HepG2 (cell line): ENCODE measurements at regions not wholly inside any gene's neighbourhood (a gene's known extent, or its start where the extent isn't known, plus 50 kb on each side); places are given as distances from the start of the nearest gene placed in this dataset.

Experiments used
- ATAC-seq: fragments of 200-7000 bp; cut with Tn5 transposase; 3 replicates; pipeline ENCODE4 v1.9.1; 2020; ENCODE audit warnings: mild to moderate bottlenecking, moderate library complexity
- BruUV-seq: library from RNA; stranded (reverse); fragments of 400-500 nt; replicated peaks from 2 replicates; lab custom pipeline; 2021; lab: Mats Ljungman, UMichigan
- CTCF ChIA-PET: fragments of 300-600 bp; formaldehyde crosslinking; extraction: SDS; loops from one replicate; lab custom pipeline; 2021; ENCODE audit warnings: low total read pairs, inconsistent platforms, low intra/inter-chr PET ratio; lab: Yijun Ruan, JAX
- POLR2A ChIA-PET: fragments of 350-600 bp; sonication (Branson Sonifier 250); formaldehyde crosslinking; loops from one replicate; lab custom pipeline; 2020; ENCODE audit warnings: antibody characterized with exemption, inconsistent platforms; lab: Yijun Ruan, JAX
- DNase-seq: peaks from one replicate; pipeline ENCODE4 v3.0.0-alpha.2; 2015; ENCODE audit warnings: low spot score
- FAIRE-seq: peaks from 3 replicates; lab custom pipeline; 2011; peaks lifted over from hg19 to GRCh38; lab: Jason Lieb, UNC
- H2AFZ ChIP-seq: one replicate; pipeline ENCODE4 v1.6.1; 2011; ENCODE audit warnings: low read length, inconsistent platforms
- H3K27ac ChIP-seq: fragments of 300-600 bp; 3 replicates; pipeline ENCODE4 v1.8.0; 2011; ENCODE audit warnings: mixed run types, mild to moderate bottlenecking, mixed read lengths, low read length, inconsistent platforms; ENCODE audit not compliant: insufficient read depth; ENCODE audit errors: extremely low read length
- H3K27me3 ChIP-seq, 2 experiments: fragments of 200-600 bp in 1 of 2; 2 replicates in 1 of 2; 3 replicates in 1 of 2; pipeline versions ENCODE4 v1.6.0 to v1.8.0; 2011; ENCODE audit warnings: low read length in 2 of 2, mild to moderate bottlenecking in 2 of 2, moderate library complexity in 2 of 2, inconsistent platforms in 1 of 2; ENCODE audit not compliant: insufficient read depth in 2 of 2, control insufficient read depth in 1 of 2
- H3K36me3 ChIP-seq, 2 experiments: fragments of 200-600 bp in 1 of 2; replicated peaks in 1 of 2; 2 replicates in 1 of 2; 3 replicates in 1 of 2; pipeline versions ENCODE4 v1.5.1 to v1.8.0; 2011; ENCODE audit warnings: low read length in 2 of 2, inconsistent platforms in 1 of 2; ENCODE audit not compliant: insufficient read depth in 2 of 2, control insufficient read depth in 1 of 2
- H3K4me1 ChIP-seq: 2 replicates; pipeline ENCODE4 v1.5.1; 2012; ENCODE audit warnings: low read length, inconsistent platforms; ENCODE audit not compliant: insufficient read depth
- H3K4me2 ChIP-seq: 2 replicates; pipeline ENCODE4 v1.6.0; 2011; ENCODE audit warnings: low read depth, low read length, inconsistent platforms
- H3K4me3 ChIP-seq, 3 experiments: fragments of 200-600 bp in 1 of 3; sonication (generic), shearing (Covaris generic) in 1 of 3; replicated peaks in 1 of 3; 2 replicates each; pipeline ENCODE4 v1.5.1; 2011 to 2016; ENCODE audit warnings: low read length in 3 of 3, inconsistent platforms in 2 of 3, low read depth in 2 of 3, mild to moderate bottlenecking in 2 of 3, control low read depth in 1 of 3, mixed read lengths in 1 of 3; ENCODE audit not compliant: insufficient read depth in 1 of 3
- H3K79me2 ChIP-seq: one replicate; pipeline ENCODE4 v1.6.1; 2011; ENCODE audit warnings: low read length, inconsistent platforms; ENCODE audit not compliant: insufficient read depth
- H3K9ac ChIP-seq: 2 replicates; pipeline ENCODE4 v1.6.0; 2011; ENCODE audit warnings: mild to moderate bottlenecking, low read depth, low read length, inconsistent platforms; ENCODE audit not compliant: insufficient read depth
- H3K9me3 ChIP-seq: 2 replicates; pipeline ENCODE4 v1.5.1; 2012; ENCODE audit warnings: mild to moderate bottlenecking, low read length
- H4K20me1 ChIP-seq: 2 replicates; pipeline ENCODE4 v1.6.0; 2011; ENCODE audit warnings: inconsistent platforms, mild to moderate bottlenecking, low read length, moderate library complexity; ENCODE audit not compliant: insufficient read depth
- CHD4 ChIP-seq: fragments of 200-600 bp; sonication (generic); IDR thresholded peaks from 2 replicates; pipeline ENCODE4 v1.7.0; 2017; ENCODE audit warnings: mild to moderate bottlenecking, low read length, borderline replicate concordance
- HOXA7 ChIP-seq: sonication (generic); formaldehyde crosslinking; IDR thresholded peaks from 2 replicates; pipeline ENCODE4 v1.8.1; 2022; ENCODE audit warnings: mild to moderate bottlenecking, missing genetic modification reagents, moderate library complexity
- ONECUT2 ChIP-seq: sonication (generic); formaldehyde crosslinking; IDR thresholded peaks from 2 replicates; pipeline ENCODE4 v1.4.0; 2020; ENCODE audit warnings: missing genetic modification reagents
- RARA ChIP-seq: IDR thresholded peaks from 2 replicates; pipeline ENCODE4 v1.6.1; 2016; ENCODE audit warnings: missing genetic modification reagents, missing compliant biosample characterization
- RFX5 ChIP-seq: IDR thresholded peaks from 2 replicates; pipeline ENCODE4 v1.6.1; 2011; ENCODE audit warnings: low read depth, low read length, improper control_type of control experiment
- SMC3 ChIP-seq: IDR thresholded peaks from 2 replicates; pipeline ENCODE4 v1.6.1; 2011; ENCODE audit warnings: low read length, improper control_type of control experiment
- SMYD3 ChIP-seq: sonication (generic); formaldehyde crosslinking; IDR thresholded peaks from 2 replicates; pipeline ENCODE4 v1.8.1; 2023; ENCODE audit warnings: mild to moderate bottlenecking, missing genetic modification reagents
- SYNCRIP ChIP-seq: fragments of 200-400 bp; formaldehyde crosslinking; IDR thresholded peaks from 2 replicates; pipeline ENCODE4 v1.6.1; 2018; ENCODE audit warnings: mild to moderate bottlenecking, low read depth, low read length; ENCODE audit not compliant: insufficient read depth
- ZBTB3 ChIP-seq: sonication (generic); formaldehyde crosslinking; IDR thresholded peaks from 2 replicates; pipeline ENCODE4 v1.4.0; 2020; ENCODE audit warnings: low read depth, mild to moderate bottlenecking, moderate library complexity, missing genetic modification reagents, borderline replicate concordance
- ZEB1 ChIP-seq: IDR thresholded peaks from 2 replicates; pipeline ENCODE4 v1.6.1; 2012; ENCODE audit warnings: mild to moderate bottlenecking, low read depth, inconsistent platforms; ENCODE audit not compliant: insufficient replicate concordance
- ZFYVE20 ChIP-seq: sonication (generic); formaldehyde crosslinking; IDR thresholded peaks from 2 replicates; pipeline ENCODE4 v1.8.0; 2023; ENCODE audit warnings: low read depth, mild to moderate bottlenecking, moderate library complexity, missing genetic modification reagents, borderline replicate concordance
- ZNF10 ChIP-seq: sonication (generic); formaldehyde crosslinking; IDR thresholded peaks from 2 replicates; pipeline ENCODE4 v1.4.0; 2020; ENCODE audit warnings: mild to moderate bottlenecking, low read depth, missing genetic modification reagents, borderline replicate concordance
- ZNF24 ChIP-seq: fragments of 450-650 bp; IDR thresholded peaks from 2 replicates; pipeline ENCODE4 v1.6.1; 2017; ENCODE audit warnings: antibody characterized with exemption, mild to moderate bottlenecking
- ZNF33A ChIP-seq: sonication (generic); formaldehyde crosslinking; IDR thresholded peaks from 2 replicates; pipeline ENCODE4 v1.5.1; 2020; ENCODE audit warnings: missing genetic modification reagents, mild to moderate bottlenecking, moderate library complexity, borderline replicate concordance
- ZNF33B ChIP-seq: sonication (generic); formaldehyde crosslinking; IDR thresholded peaks from 2 replicates; pipeline ENCODE4 v1.5.1; 2020; ENCODE audit warnings: mild to moderate bottlenecking, missing genetic modification reagents
- WGBS: methylation state at CpG from one replicate; pipeline ENCODE4 v1.1.6; 2017; ENCODE audit warnings: low lambda C conversion rate; 5-methylcytosine and 5-hydroxymethylcytosine counted together
- in situ Hi-C: cut with HindIII; loops from 2 replicates; pipeline ENCODE4 v1.10.0; 2017; ENCODE audit warnings: low pct_unique_long_range_greater_than_20kb; ENCODE audit not compliant: extremely low pct_ligation_motif_present
- intact Hi-C: fragments of 100-400 bp; cut with micrococcal nuclease; formaldehyde crosslinking; loops from one replicate; pipeline ENCODE4 v1.10.0; 2022; ENCODE audit not compliant: unreplicated experiment
- TF ChIP-seq, protein P1 (sequence below): sonication (generic); formaldehyde crosslinking; IDR thresholded peaks from 2 replicates; pipeline ENCODE4 v1.5.0; 2020; ENCODE audit warnings: mild to moderate bottlenecking, missing genetic modification reagents, borderline replicate concordance

DNA sequence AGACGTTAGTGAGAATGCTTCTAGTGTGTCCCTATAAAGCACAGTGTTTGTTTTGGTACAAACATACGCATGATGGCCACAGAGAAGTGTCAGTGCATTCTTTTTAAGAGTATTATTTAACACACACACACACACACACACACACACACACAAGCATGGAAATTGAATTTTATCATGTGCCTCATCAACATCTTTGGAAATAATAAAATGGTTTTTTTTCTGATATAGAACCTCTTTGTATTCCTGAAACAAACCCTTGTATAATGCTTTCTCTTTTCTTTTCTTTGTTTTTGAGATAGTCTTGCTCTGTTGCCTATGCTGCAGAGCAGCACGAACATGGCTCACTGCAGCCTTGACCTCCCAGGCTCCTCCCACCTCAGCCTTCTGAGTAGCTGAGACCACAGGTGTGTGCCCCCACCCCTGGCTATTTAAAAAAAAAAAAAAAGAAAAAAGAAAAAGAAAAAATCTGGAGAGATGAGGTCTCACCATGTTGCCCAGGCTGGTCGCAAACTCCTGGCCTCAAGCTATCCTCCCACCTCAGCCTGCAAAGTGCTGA, 116.2 kb upstream of the SYNDIG1 start:
- H3K27me3 ChIP-seq, result no peaks in the 10 kb centered on the region
- in situ Hi-C loops (no loop called here), intact Hi-C loops (no loop called here)
- H3K79me2 ChIP-seq, result no peaks in the 10 kb centered on the region
- H3K36me3 ChIP-seq, result no peaks in the 10 kb centered on the region
- ATAC-seq, result no peak
- ChIA-PET POLR2A (no interaction called here), CTCF (no interaction called here)
- no peak overlapping the region for H3K4me2 ChIP-seq
- no peak overlapping the region for H3K27ac ChIP-seq
- H3K9me3 ChIP-seq, result no peaks in the 10 kb centered on the region
- FAIRE-seq, result no peak
- no peak overlapping the region for H3K9ac ChIP-seq
- WGBS, result 28% methylated on average over 4 of the region's 4 CpGs
- H3K4me3 ChIP-seq, result no peak overlapping the region
- no peak for DNase-seq
- TF ChIP-seq, protein P1, sequence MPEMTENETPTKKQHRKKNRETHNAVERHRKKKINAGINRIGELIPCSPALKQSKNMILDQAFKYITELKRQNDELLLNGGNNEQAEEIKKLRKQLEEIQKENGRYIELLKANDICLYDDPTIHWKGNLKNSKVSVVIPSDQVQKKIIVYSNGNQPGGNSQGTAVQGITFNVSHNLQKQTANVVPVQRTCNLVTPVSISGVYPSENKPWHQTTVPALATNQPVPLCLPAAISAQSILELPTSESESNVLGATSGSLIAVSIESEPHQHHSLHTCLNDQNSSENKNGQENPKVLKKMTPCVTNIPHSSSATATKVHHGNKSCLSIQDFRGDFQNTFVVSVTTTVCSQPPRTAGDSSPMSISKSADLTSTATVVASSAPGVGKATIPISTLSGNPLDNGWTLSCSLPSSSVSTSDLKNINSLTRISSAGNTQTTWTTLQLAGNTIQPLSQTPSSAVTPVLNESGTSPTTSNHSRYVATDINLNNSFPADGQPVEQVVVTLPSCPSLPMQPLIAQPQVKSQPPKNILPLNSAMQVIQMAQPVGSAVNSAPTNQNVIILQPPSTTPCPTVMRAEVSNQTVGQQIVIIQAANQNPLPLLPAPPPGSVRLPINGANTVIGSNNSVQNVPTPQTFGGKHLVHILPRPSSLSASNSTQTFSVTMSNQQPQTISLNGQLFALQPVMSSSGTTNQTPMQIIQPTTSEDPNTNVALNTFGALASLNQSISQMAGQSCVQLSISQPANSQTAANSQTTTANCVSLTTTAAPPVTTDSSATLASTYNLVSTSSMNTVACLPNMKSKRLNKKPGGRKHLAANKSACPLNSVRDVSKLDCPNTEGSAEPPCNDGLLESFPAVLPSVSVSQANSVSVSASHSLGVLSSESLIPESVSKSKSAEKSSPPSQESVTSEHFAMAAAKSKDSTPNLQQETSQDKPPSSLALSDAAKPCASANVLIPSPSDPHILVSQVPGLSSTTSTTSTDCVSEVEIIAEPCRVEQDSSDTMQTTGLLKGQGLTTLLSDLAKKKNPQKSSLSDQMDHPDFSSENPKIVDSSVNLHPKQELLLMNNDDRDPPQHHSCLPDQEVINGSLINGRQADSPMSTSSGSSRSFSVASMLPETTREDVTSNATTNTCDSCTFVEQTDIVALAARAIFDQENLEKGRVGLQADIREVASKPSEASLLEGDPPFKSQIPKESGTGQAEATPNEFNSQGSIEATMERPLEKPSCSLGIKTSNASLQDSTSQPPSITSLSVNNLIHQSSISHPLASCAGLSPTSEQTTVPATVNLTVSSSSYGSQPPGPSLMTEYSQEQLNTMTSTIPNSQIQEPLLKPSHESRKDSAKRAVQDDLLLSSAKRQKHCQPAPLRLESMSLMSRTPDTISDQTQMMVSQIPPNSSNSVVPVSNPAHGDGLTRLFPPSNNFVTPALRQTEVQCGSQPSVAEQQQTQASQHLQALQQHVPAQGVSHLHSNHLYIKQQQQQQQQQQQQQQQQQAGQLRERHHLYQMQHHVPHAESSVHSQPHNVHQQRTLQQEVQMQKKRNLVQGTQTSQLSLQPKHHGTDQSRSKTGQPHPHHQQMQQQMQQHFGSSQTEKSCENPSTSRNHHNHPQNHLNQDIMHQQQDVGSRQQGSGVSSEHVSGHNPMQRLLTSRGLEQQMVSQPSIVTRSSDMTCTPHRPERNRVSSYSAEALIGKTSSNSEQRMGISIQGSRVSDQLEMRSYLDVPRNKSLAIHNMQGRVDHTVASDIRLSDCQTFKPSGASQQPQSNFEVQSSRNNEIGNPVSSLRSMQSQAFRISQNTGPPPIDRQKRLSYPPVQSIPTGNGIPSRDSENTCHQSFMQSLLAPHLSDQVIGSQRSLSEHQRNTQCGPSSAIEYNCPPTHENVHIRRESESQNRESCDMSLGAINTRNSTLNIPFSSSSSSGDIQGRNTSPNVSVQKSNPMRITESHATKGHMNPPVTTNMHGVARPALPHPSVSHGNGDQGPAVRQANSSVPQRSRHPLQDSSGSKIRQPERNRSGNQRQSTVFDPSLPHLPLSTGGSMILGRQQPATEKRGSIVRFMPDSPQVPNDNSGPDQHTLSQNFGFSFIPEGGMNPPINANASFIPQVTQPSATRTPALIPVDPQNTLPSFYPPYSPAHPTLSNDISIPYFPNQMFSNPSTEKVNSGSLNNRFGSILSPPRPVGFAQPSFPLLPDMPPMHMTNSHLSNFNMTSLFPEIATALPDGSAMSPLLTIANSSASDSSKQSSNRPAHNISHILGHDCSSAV (CRISPR knock-in tag), result no peak
- TF ChIP-seq ZBTB3 (CRISPR knock-in tag) (no peak), ONECUT2 (CRISPR knock-in tag) (no peak), RFX5 (no peak), SMC3 (no peak), ZNF33A (CRISPR knock-in tag) (no peak), SYNCRIP (no peak), ZFYVE20 (CRISPR knock-in tag) (no peak), HOXA7 (CRISPR knock-in tag) (no peak), ZNF10 (CRISPR knock-in tag) (no peak), ZNF24 (no peak), SMYD3 (no peak), ZEB1 (no peak), RARA (CRISPR knock-in tag) (no peak), ZNF33B (CRISPR knock-in tag) (no peak), CHD4 (no peak)
- no peaks in the 10 kb centered on the region for H3K4me1 ChIP-seq
- no peaks in the 10 kb centered on the region for H4K20me1 ChIP-seq
- no TSS peak for BruUV-seq
- no peak overlapping the region for H2AFZ ChIP-seq
